ENCODE measurements at regions not wholly inside any gene's neighbourhood (a gene's known extent, or its start where the extent isn't known, plus 50 kb on each side); places are given as distances from the start of the nearest gene placed in this dataset.

DNA sequence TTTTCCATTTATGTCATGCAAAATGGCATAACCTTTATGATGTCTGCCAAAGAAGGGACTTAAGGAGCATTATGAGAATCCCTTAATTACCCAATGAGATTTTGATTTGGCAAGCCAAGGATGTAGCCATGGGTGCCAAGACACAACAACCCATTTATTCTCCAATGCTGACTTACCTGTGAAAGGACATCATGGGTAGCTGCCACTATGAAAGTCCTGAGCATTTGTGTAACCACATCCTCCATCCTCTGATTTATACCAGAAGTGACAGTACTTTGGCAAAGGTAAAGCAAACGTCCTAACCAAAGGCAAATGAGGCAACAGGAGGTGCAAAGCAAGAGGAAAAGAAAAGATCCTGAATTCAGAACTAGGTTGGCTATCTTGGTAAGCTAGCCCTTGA, 87.3 kb upstream of the EMCN start:
- WGBS, 2 donors = 64% methylated on average over 1 of the region's 1 CpG
- Histone ChIP-seq H3K4me3 (replicated peaks in 1 of 3) (no peak overlapping the region), H3K4me1 (no peaks in the 10 kb centered on the region), H3K9me3 (no peaks in the 10 kb centered on the region), H3K27me3 (no peaks in the 10 kb centered on the region), H3K36me3 (no peaks in the 10 kb centered on the region), H3K27ac (no peak overlapping the region)
- TF ChIP-seq, protein P1, sequence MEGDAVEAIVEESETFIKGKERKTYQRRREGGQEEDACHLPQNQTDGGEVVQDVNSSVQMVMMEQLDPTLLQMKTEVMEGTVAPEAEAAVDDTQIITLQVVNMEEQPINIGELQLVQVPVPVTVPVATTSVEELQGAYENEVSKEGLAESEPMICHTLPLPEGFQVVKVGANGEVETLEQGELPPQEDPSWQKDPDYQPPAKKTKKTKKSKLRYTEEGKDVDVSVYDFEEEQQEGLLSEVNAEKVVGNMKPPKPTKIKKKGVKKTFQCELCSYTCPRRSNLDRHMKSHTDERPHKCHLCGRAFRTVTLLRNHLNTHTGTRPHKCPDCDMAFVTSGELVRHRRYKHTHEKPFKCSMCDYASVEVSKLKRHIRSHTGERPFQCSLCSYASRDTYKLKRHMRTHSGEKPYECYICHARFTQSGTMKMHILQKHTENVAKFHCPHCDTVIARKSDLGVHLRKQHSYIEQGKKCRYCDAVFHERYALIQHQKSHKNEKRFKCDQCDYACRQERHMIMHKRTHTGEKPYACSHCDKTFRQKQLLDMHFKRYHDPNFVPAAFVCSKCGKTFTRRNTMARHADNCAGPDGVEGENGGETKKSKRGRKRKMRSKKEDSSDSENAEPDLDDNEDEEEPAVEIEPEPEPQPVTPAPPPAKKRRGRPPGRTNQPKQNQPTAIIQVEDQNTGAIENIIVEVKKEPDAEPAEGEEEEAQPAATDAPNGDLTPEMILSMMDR (IDR thresholded peaks at IDR 0.05) = no peak
- TF ChIP-seq POLR2A (IDR thresholded peaks at IDR 0.05) = no peak
- intact Hi-C loops (cut with DNase I) = no loop called here
- DNase-seq = no peak

DNA sequence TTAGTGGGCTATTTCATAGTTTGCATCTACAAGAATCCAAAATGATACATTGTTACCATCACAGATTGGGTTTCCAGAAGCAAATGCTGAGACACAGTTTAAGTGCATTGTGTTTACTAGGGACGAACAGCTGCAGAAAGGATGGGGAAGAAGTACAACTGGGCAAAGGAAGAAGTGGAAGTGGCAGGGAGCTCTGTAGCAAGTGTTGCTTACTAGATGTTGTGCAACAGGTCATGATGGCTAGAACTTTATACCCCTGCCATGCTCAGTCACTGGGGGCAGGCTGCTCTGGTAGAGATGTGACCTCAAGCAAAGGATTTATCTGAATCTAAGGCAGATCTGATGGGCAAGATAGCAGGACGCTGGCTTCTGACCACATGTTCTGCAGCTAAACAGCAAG, 76.1 kb upstream of the EMCN start:
- 45% methylated on average over 2 of the region's 2 CpGs for WGBS, 2 donors
- Histone ChIP-seq H3K9me3 (no peaks in the 10 kb centered on the region), H3K4me3 (replicated peaks in 1 of 3) (no peak overlapping the region), H3K36me3 (no peaks in the 10 kb centered on the region), H3K4me1 (peaks cover 10 to 14% of the 10 kb centered on the region in 2 donors), H3K27me3 (no peaks in the 10 kb centered on the region), H3K27ac (no peak overlapping the region)
- intact Hi-C loops (cut with DNase I) = no loop called here
- DNase-seq = no peak
- TF ChIP-seq, protein P1 (IDR thresholded peaks at IDR 0.05) = no peak
- no peak for TF ChIP-seq POLR2A (IDR thresholded peaks at IDR 0.05)

DNA sequence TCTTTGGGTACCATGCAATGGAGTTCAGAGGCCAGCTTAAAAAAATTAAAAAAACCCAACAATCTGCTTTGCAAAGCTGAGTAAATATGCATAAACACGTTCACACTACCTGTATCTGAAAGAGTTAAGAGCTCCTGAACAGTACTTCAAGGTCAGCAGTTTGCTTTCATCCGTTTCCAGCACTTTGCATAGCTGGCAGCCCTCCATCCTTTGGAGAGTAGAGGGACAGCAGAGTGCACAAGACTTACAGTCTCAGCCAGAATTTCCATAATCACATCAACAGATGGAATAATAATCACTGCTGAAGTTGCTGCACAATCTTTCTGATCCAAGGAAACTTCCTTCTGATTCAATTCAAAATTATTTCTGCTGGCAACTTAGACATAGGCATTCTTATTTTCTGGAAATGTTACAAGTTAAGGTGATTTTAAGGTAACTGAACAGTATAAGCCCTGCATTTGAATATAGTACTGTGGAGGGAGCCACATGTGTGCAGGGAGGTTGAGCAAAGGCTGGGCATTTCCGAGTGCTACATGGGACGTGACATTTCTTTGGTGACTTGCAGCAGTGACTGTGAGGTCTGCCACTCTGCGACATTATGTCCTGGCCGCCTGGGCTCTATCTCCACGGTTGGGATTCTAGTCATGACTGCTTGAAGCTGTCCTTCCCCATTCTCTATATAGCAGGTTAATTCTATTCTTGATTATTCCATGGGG, 73.5 kb upstream of the EMCN start:
- 40 to 46% methylated on average over 7 of the region's 7 CpGs for WGBS, 2 donors
- peaks cover 10 to 14% of the 10 kb centered on the region in 2 donors for H3K4me1 ChIP-seq
- intact Hi-C loops (cut with DNase I) = no loop called here

DNA sequence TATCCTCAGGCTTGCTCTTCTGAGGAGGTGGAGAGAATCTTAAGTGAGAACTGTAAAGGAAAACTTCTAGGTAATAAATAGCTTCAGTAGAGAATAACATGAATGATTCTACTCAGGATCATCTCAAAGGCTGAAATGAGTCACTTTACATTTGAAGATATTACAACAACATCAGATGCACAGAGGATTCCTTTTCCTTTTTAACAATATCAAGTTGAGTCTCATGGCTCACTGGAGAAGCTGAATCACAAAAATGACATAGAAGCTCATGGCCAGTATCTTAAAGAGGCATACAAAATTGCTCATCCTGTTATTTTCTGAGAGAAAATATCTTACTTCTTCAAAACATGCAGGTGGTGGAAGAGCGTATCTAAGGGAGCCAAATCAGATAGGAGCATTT, 72.5 kb upstream of the EMCN start:
- no peak overlapping the region for H3K27ac ChIP-seq

More for the DNA sequence above, 73.5 kb upstream of the EMCN start:
- peak; percentile 80 to 87 for DNase-seq
- Histone ChIP-seq H3K36me3 (no peaks in the 10 kb centered on the region), H3K4me3 (replicated peaks in 1 of 3) (no peak overlapping the region), H3K27ac (no peak overlapping the region), H3K9me3 (no peaks in the 10 kb centered on the region), H3K27me3 (no peaks in the 10 kb centered on the region)
- TF ChIP-seq, protein P1 (IDR thresholded peaks at IDR 0.05) = no peak
- TF ChIP-seq POLR2A (IDR thresholded peaks at IDR 0.05) = no peak

DNA sequence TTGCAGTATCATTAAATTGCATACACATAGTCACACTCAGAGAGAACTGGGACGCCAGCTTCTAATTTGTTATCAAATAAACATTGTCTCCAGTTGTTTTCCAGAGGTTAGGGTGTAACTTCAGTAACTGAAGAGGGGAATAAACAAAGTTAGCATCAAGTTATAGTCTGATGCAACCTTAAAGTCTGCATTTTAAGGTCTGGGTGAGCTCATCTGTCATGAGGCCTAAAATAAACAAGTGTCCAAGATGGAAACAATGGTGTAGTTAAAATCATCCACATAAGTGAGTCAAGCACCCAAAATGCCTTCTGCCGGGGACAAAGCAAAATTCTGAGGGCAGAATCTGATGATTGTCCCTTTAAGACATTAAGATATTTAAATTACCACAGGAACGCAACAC, 70.3 kb upstream of the EMCN start:
- Histone ChIP-seq H3K4me1 (peaks cover 10 to 14% of the 10 kb centered on the region in 2 donors), H3K27me3 (no peaks in the 10 kb centered on the region), H3K4me3 (replicated peaks in 1 of 3) (no peak overlapping the region), H3K9me3 (no peaks in the 10 kb centered on the region), H3K27ac (no peak overlapping the region), H3K36me3 (no peaks in the 10 kb centered on the region)
- intact Hi-C loops (cut with DNase I) = no loop called here
- WGBS, 2 donors = 97% methylated on average over 3 of the region's 3 CpGs
- no peak for TF ChIP-seq POLR2A (IDR thresholded peaks at IDR 0.05)
- DNase-seq = no peak

More for the DNA sequence above, 72.5 kb upstream of the EMCN start:
- no peak for DNase-seq
- TF ChIP-seq, protein P1 (IDR thresholded peaks at IDR 0.05) = no peak
- no peak for TF ChIP-seq POLR2A (IDR thresholded peaks at IDR 0.05)
- WGBS, 2 donors = 86 to 93% methylated on average over 1 of the region's 1 CpG
- H3K36me3 ChIP-seq = no peaks in the 10 kb centered on the region
- peaks cover 10 to 14% of the 10 kb centered on the region in 2 donors for H3K4me1 ChIP-seq
- no peaks in the 10 kb centered on the region for H3K27me3 ChIP-seq
- intact Hi-C loops (cut with DNase I) = no loop called here
- no peaks in the 10 kb centered on the region for H3K9me3 ChIP-seq
- no peak overlapping the region for H3K4me3 ChIP-seq (replicated peaks in 1 of 3)

Measured in thyroid gland (tissue), 4 donors.